Stimulated activated CD4-positive, alpha-beta T cell treated with anti-CD3 and anti-CD28 coated beads, TNF-alpha, amount 100 ng/mL, for 4 hours (primary cell): ENCODE measurements at regions not wholly inside any gene's neighbourhood (a gene's known extent, or its start where the extent isn't known, plus 50 kb on each side); places are given as distances from the start of the nearest gene placed in this dataset.
"Not testable (repeated sequence)": the region's sequence is repeated elsewhere in the genome, so short reads cannot be mapped to it uniquely, and the experiment has no call there.

Source experiments
- DNase-seq, 3 experiments: peaks; one replicate each; pipeline ENCODE4 v3.0.0-alpha.2; 2020; ENCODE audit warnings: low read depth in 3 of 3

- not testable (repeated sequence) for DNase-seq
Observed at GRCh38 chr20:53721445-53721963, 127.9 kb upstream of the ZNF217 start.

- not testable (repeated sequence) for DNase-seq
Observed at GRCh38 chr20:53719171-53719803, 125.6 kb upstream of the ZNF217 start.

- no peak for DNase-seq
Observed at GRCh38 chr20:53718142-53719021, 124.7 kb upstream of the ZNF217 start.

GRCh38 chr20:53716395-53716794, 122.8 kb upstream of the ZNF217 start:
- DNase-seq: no peak

- DNase-seq: no peak
Observed at GRCh38 chr20:53714524-53714923, 120.9 kb upstream of the ZNF217 start.

- no peak for DNase-seq
Observed at GRCh38 chr20:53713328-53714056, 119.9 kb upstream of the ZNF217 start.

- no peak for DNase-seq
Observed at GRCh38 chr20:53712212-53712977, 118.8 kb upstream of the ZNF217 start.

GRCh38 chr20:53711333-53712211, 117.9 kb upstream of the ZNF217 start:
- DNase-seq: no peak

GRCh38 chr20:53708129-53708968, 114.7 kb upstream of the ZNF217 start:
- DNase-seq: no peak

- no peak for DNase-seq
Observed at GRCh38 chr20:53707371-53708055, 113.9 kb upstream of the ZNF217 start.

GRCh38 chr20:53706466-53707370, 113.1 kb upstream of the ZNF217 start:
- DNase-seq: no peak

- no peak for DNase-seq
Observed at GRCh38 chr20:53706008-53706465, 112.4 kb upstream of the ZNF217 start.

GRCh38 chr20:53702617-53703016, 109.0 kb upstream of the ZNF217 start:
- DNase-seq: no peak

GRCh38 chr20:53699906-53700305, 106.3 kb upstream of the ZNF217 start:
- DNase-seq: no peak

GRCh38 chr20:53699085-53699674, 105.5 kb upstream of the ZNF217 start:
- no peak for DNase-seq

- DNase-seq: no peak
Observed at GRCh38 chr20:53698371-53698978, 104.8 kb upstream of the ZNF217 start.
